T-cell (primary cell): ENCODE measurements at regions not wholly inside any gene's neighbourhood (a gene's known extent, or its start where the extent isn't known, plus 50 kb on each side); places are given as distances from the start of the nearest gene placed in this dataset.

ENCODE experiments used
- ATAC-seq, 4 experiments: fragments of 200-7000 bp in 3 of 4; fragments of 150-1000 bp in 1 of 4; cut with Tn5 transposase; replicated peaks in 1 of 4; 1 replicate in 3 of 4; 2 replicates in 1 of 4; pipeline ENCODE4 v1.10.0; 2021; ENCODE audit warnings: moderate library complexity in 3 of 4, mild to moderate bottlenecking in 2 of 4, moderate number of reproducible peaks in 1 of 4
- CTCF ChIA-PET, 2 donors: fragments of 300-600 bp; sonication (Branson Sonifier 250); formaldehyde crosslinking; loops; one replicate each; lab custom pipeline; 2022; ENCODE audit warnings: antibody characterized with exemption in 2 of 2; lab: Charles Lee
- POLR2A ChIA-PET, 2 donors: fragments of 300-600 bp; sonication (Branson Sonifier 250); formaldehyde crosslinking; loops; one replicate each; lab custom pipeline; 2022; ENCODE audit warnings: antibody characterized with exemption in 2 of 2; lab: Charles Lee
- DNase-seq, 35 experiments: peaks; one replicate each; pipeline versions ENCODE4 v3.0.0 to v3.0.0-alpha.2; 2013 to 2023
- H3K27ac ChIP-seq: one replicate; pipeline ENCODE4 v1.5.1; 2013; ENCODE audit warnings: low read length
- H3K27me3 ChIP-seq, 2 experiments: replicated peaks in 1 of 2; 1 replicate in 1 of 2; 2 replicates in 1 of 2; pipeline versions ENCODE4 v1.6.1 to v1.7.0; 2013; ENCODE audit warnings: low read length in 1 of 2, mixed read lengths in 1 of 2; ENCODE audit not compliant: control insufficient read depth in 2 of 2, insufficient read depth in 2 of 2; ENCODE audit errors: extremely low read depth in 1 of 2
- H3K36me3 ChIP-seq, 2 donors: 1 replicate in 1 of 2; 2 replicates in 1 of 2; pipeline versions ENCODE4 v1.6.1 to v1.7.0; 2013; ENCODE audit warnings: low read length in 1 of 2; ENCODE audit not compliant: control insufficient read depth in 2 of 2, insufficient read depth in 1 of 2; ENCODE audit errors: extremely low read depth in 1 of 2
- H3K4me1 ChIP-seq, 2 experiments: 1 replicate in 1 of 2; 2 replicates in 1 of 2; pipeline versions ENCODE4 v1.6.1 to v1.7.0; 2013; ENCODE audit warnings: low read length in 2 of 2, mixed read lengths in 1 of 2; ENCODE audit not compliant: insufficient read depth in 2 of 2, control insufficient read depth in 1 of 2; ENCODE audit errors: extremely low read depth in 1 of 2
- H3K4me3 ChIP-seq, 2 donors: 1 replicate in 1 of 2; 2 replicates in 1 of 2; pipeline versions ENCODE4 v1.5.1 to v1.7.0; 2013; ENCODE audit warnings: mild to moderate bottlenecking in 2 of 2, low read length in 1 of 2, moderate library complexity in 1 of 2; ENCODE audit not compliant: control insufficient read depth in 1 of 2; ENCODE audit errors: extremely low read depth in 1 of 2
- H3K9me3 ChIP-seq: 2 replicates; pipeline ENCODE4 v1.7.0; 2013
- H3K27ac Mint-ChIP-seq, 2 donors: one replicate each; pipeline ENCODE4 v1.8.0; 2020 to 2021; ENCODE audit warnings: mild to moderate bottlenecking in 2 of 2, mixed read lengths in 2 of 2
- H3K27me3 Mint-ChIP-seq, 2 donors: one replicate each; pipeline ENCODE4 v1.8.0; 2021 to 2022; ENCODE audit warnings: mixed read lengths in 2 of 2
- H3K36me3 Mint-ChIP-seq: one replicate; pipeline ENCODE4 v1.8.0; 2021; ENCODE audit warnings: mixed read lengths
- H3K4me1 Mint-ChIP-seq, 3 donors: one replicate each; pipeline ENCODE4 v1.8.0; 2020 to 2022; ENCODE audit warnings: mixed read lengths in 3 of 3, mild to moderate bottlenecking in 1 of 3
- H3K4me3 Mint-ChIP-seq, 3 donors: one replicate each; pipeline ENCODE4 v1.8.0; 2020 to 2022; ENCODE audit warnings: mild to moderate bottlenecking in 3 of 3, mixed read lengths in 3 of 3, moderate library complexity in 3 of 3
- H3K9me3 Mint-ChIP-seq, 3 donors: one replicate each; pipeline ENCODE4 v1.8.0; 2020 to 2022; ENCODE audit warnings: mixed read lengths in 3 of 3
- WGBS: methylation state at CpG from one replicate; pipeline ENCODE4 v1.1.5; 2013; ENCODE audit warnings: missing lambda C conversion rate; ENCODE audit not compliant: insufficient coverage; 5-methylcytosine and 5-hydroxymethylcytosine counted together

GRCh38 chr2:21331625-21332370 is 208.0 kb downstream of the TDRD15 start:
- ChIA-PET CTCF (no interaction called here), POLR2A (no interaction called here)
- Mint-ChIP-seq H3K27me3 (no peaks in the 10 kb centered on the region), H3K36me3 (no peaks in the 10 kb centered on the region), H3K9me3 (peaks cover 0 to 8% (median 4%) of the 10 kb centered on the region in 3 donors), H3K27ac (no peak overlapping the region), H3K4me3 (no peak overlapping the region), H3K4me1 (no peaks in the 10 kb centered on the region)
- WGBS, result 40% methylated on average over 1 of the region's 3 CpGs
- Histone ChIP-seq H3K36me3 (no peaks in the 10 kb centered on the region), H3K27me3 (no peaks in the 10 kb centered on the region), H3K4me3 (no peak overlapping the region), H3K27ac (no peak overlapping the region), H3K4me1 (no peaks in the 10 kb centered on the region), H3K9me3 (no peaks in the 10 kb centered on the region)
- DNase-seq (no peak), ATAC-seq (no peak)

- no peaks in the 10 kb centered on the region for H3K4me1 ChIP-seq
- 85% methylated on average over 5 of the region's 5 CpGs for WGBS
- H3K9me3 Mint-ChIP-seq, result peaks cover 0 to 10% (median 9%) of the 10 kb centered on the region in 3 donors
- no peak overlapping the region for H3K4me3 ChIP-seq
- no peaks in the 10 kb centered on the region for H3K36me3 ChIP-seq
- no peaks in the 10 kb centered on the region for H3K27me3 ChIP-seq
- POLR2A ChIA-PET, result no interaction called here
- no peaks in the 10 kb centered on the region for H3K4me1 Mint-ChIP-seq
- H3K4me3 Mint-ChIP-seq, result no peak overlapping the region
- no peak overlapping the region for H3K27ac ChIP-seq
- ATAC-seq, result no peak
- CTCF ChIA-PET, result no interaction called here
- H3K27me3 Mint-ChIP-seq, result no peaks in the 10 kb centered on the region
- H3K9me3 ChIP-seq, result no peaks in the 10 kb centered on the region
- no peaks in the 10 kb centered on the region for H3K36me3 Mint-ChIP-seq
- no peak for DNase-seq
- H3K27ac Mint-ChIP-seq, result no peak overlapping the region
Observed at GRCh38 chr2:21332993-21333625, 209.3 kb downstream of the TDRD15 start.

GRCh38 chr2:21333684-21334083 is 209.9 kb downstream of the TDRD15 start:
- no peaks in the 10 kb centered on the region for H3K27me3 Mint-ChIP-seq
- no peak overlapping the region for H3K27ac Mint-ChIP-seq
- no peak for DNase-seq
- peaks cover 0 to 10% (median 9%) of the 10 kb centered on the region in 3 donors for H3K9me3 Mint-ChIP-seq
- POLR2A ChIA-PET, result no interaction called here
- H3K9me3 ChIP-seq, result no peaks in the 10 kb centered on the region
- no peaks in the 10 kb centered on the region for H3K4me1 ChIP-seq
- H3K4me3 ChIP-seq, result no peak overlapping the region
- H3K4me1 Mint-ChIP-seq, result no peaks in the 10 kb centered on the region
- H3K36me3 ChIP-seq, result no peaks in the 10 kb centered on the region
- H3K27me3 ChIP-seq, result no peaks in the 10 kb centered on the region
- no peaks in the 10 kb centered on the region for H3K36me3 Mint-ChIP-seq
- no peak overlapping the region for H3K27ac ChIP-seq
- WGBS, result 50% methylated on average over 1 of the region's 2 CpGs
- no peak for ATAC-seq
- CTCF ChIA-PET, result no interaction called here
- H3K4me3 Mint-ChIP-seq, result no peak overlapping the region

GRCh38 chr2:21346984-21347383 is 223.2 kb downstream of the TDRD15 start:
- DNase-seq, result no peak
- POLR2A ChIA-PET, result no interaction called here

GRCh38 chr2:21353879-21354679 is 230.3 kb downstream of the TDRD15 start:
- Histone ChIP-seq H3K4me1 (no peaks in the 10 kb centered on the region), H3K36me3 (no peaks in the 10 kb centered on the region), H3K4me3 (no peak overlapping the region), H3K27ac (no peak overlapping the region), H3K9me3 (no peaks in the 10 kb centered on the region), H3K27me3 (peaks cover 0 to 4% of the 10 kb centered on the region in 2 experiments)
- WGBS, result no CpG with 5 or more reads among the region's 3 CpGs
- no peaks in the 10 kb centered on the region for H3K36me3 Mint-ChIP-seq
- POLR2A ChIA-PET, result no interaction called here
- CTCF ChIA-PET, result no interaction called here
- DNase-seq (no peak), ATAC-seq (peak in 1 of 4 experiments; percentile 13)
- no peaks in the 10 kb centered on the region for H3K4me1 Mint-ChIP-seq
- no peaks in the 10 kb centered on the region for H3K27me3 Mint-ChIP-seq
- H3K4me3 Mint-ChIP-seq, result no peak overlapping the region
- H3K27ac Mint-ChIP-seq, result no peak overlapping the region
- H3K9me3 Mint-ChIP-seq, result peaks cover 0 to 13% (median 0%) of the 10 kb centered on the region in 3 donors

More at GRCh38 chr2:21346984-21347383, 223.2 kb downstream of the TDRD15 start:
- CTCF ChIA-PET, result no interaction called here
- peaks cover 5 to 9% (median 5%) of the 10 kb centered on the region in 3 donors for H3K9me3 Mint-ChIP-seq
- H3K4me1 ChIP-seq, result no peaks in the 10 kb centered on the region
- no peak overlapping the region for H3K4me3 Mint-ChIP-seq
- H3K27ac Mint-ChIP-seq, result no peak overlapping the region
- no peak overlapping the region for H3K27ac ChIP-seq
- no peak for ATAC-seq
- no CpG with 5 or more reads among the region's 2 CpGs for WGBS
- H3K27me3 ChIP-seq, result no peaks in the 10 kb centered on the region
- H3K27me3 Mint-ChIP-seq, result no peaks in the 10 kb centered on the region
- H3K9me3 ChIP-seq, result no peaks in the 10 kb centered on the region
- H3K4me1 Mint-ChIP-seq, result no peaks in the 10 kb centered on the region
- no peaks in the 10 kb centered on the region for H3K36me3 Mint-ChIP-seq
- H3K4me3 ChIP-seq, result no peak overlapping the region
- H3K36me3 ChIP-seq, result no peaks in the 10 kb centered on the region

GRCh38 chr2:21356086-21356856 is 232.5 kb downstream of the TDRD15 start:
- WGBS, result 17% methylated on average over 2 of the region's 9 CpGs
- no peaks in the 10 kb centered on the region for H3K4me1 Mint-ChIP-seq
- ChIA-PET POLR2A (no interaction called here), CTCF (no interaction called here)
- no peak overlapping the region for H3K4me3 Mint-ChIP-seq
- Histone ChIP-seq H3K27ac (no peak overlapping the region), H3K36me3 (no peaks in the 10 kb centered on the region), H3K9me3 (no peaks in the 10 kb centered on the region), H3K27me3 (peaks cover 0 to 4% of the 10 kb centered on the region in 2 experiments), H3K4me1 (no peaks in the 10 kb centered on the region), H3K4me3 (no peak overlapping the region)
- DNase-seq, result no peak
- peaks cover 0 to 22% (median 0%) of the 10 kb centered on the region in 3 donors for H3K9me3 Mint-ChIP-seq
- no peaks in the 10 kb centered on the region for H3K27me3 Mint-ChIP-seq
- H3K36me3 Mint-ChIP-seq, result no peaks in the 10 kb centered on the region
- ATAC-seq, result no peak
- H3K27ac Mint-ChIP-seq, result no peak overlapping the region
